ENCODE measurements at regions not wholly inside any gene's neighbourhood (a gene's known extent, or its start where the extent isn't known, plus 50 kb on each side); places are given as distances from the start of the nearest gene placed in this dataset.

- no peak for TF ChIP-seq CTCF (IDR thresholded peaks at IDR 0.05)
- no peak for TF ChIP-seq POLR2AphosphoS5 (IDR thresholded peaks at IDR 0.05)
- TF ChIP-seq EP300 (IDR thresholded peaks at IDR 0.05) = no peak
- no peak for TF ChIP-seq POLR2A (IDR thresholded peaks at IDR 0.05)
Observed at GRCh38 chr2:51662187-51662586, 630.3 kb upstream of the NRXN1 start.
